ENCODE measurements at regions not wholly inside any gene's neighbourhood (a gene's known extent, or its start where the extent isn't known, plus 50 kb on each side); places are given as distances from the start of the nearest gene placed in this dataset.

GRCh38 chr17:5881849-5882248 lies 188.3 kb upstream of the WSCD1 start:
- DNase-seq (ENCODE audit: low read depth, low spot score), result no peak
- Histone ChIP-seq H3K36me3 (ENCODE audit: insufficient read depth, low read length) (no peaks in the 10 kb centered on the region), H3K9ac (ENCODE audit: insufficient read length) (no peak overlapping the region), H3K4me3 (no peak overlapping the region), H3K27ac (no peak overlapping the region), H3K9me3 (ENCODE audit: low read depth, low read length) (no peaks in the 10 kb centered on the region)
- no peak for TF ChIP-seq EZH2 (IDR thresholded peaks at IDR 0.05)
- no peak for TF ChIP-seq FOXP2 (optimal IDR thresholded peaks at IDR 0.05; ENCODE audit: control extremely low read depth, extremely low read length, insufficient read depth)
- TF ChIP-seq POLR2AphosphoS5 (IDR thresholded peaks at IDR 0.05; ENCODE audit: borderline replicate concordance, low read depth, low read length), result no peak

GRCh38 chr17:5883775-5884665 lies 186.2 kb upstream of the WSCD1 start:
- H3K27ac ChIP-seq, result no peak overlapping the region
- TF ChIP-seq EZH2 (IDR thresholded peaks at IDR 0.05) (no peak), POLR2AphosphoS5 (IDR thresholded peaks at IDR 0.05; ENCODE audit: borderline replicate concordance, low read depth, low read length) (no peak), FOXP2 (optimal IDR thresholded peaks at IDR 0.05; ENCODE audit: control extremely low read depth, extremely low read length, insufficient read depth) (no peak)
- H3K9me3 ChIP-seq (ENCODE audit: low read depth, low read length), result no peaks in the 10 kb centered on the region
- H3K36me3 ChIP-seq (ENCODE audit: insufficient read depth, low read length), result no peaks in the 10 kb centered on the region
- no peak overlapping the region for H3K4me3 ChIP-seq
- H3K9ac ChIP-seq (ENCODE audit: insufficient read length), result no peak overlapping the region
- no peak for DNase-seq (ENCODE audit: low read depth, low spot score)

- TF ChIP-seq POLR2AphosphoS5 (IDR thresholded peaks at IDR 0.05; ENCODE audit: borderline replicate concordance, low read depth, low read length) (no peak), FOXP2 (optimal IDR thresholded peaks at IDR 0.05; ENCODE audit: control extremely low read depth, extremely low read length, insufficient read depth) (no peak), EZH2 (IDR thresholded peaks at IDR 0.05) (no peak)
- Histone ChIP-seq H3K9ac (ENCODE audit: insufficient read length) (no peak overlapping the region), H3K36me3 (ENCODE audit: insufficient read depth, low read length) (no peaks in the 10 kb centered on the region), H3K9me3 (ENCODE audit: low read depth, low read length) (no peaks in the 10 kb centered on the region), H3K27ac (no peak overlapping the region), H3K4me3 (no peak overlapping the region)
- DNase-seq (ENCODE audit: low read depth, low spot score), result no peak
These were observed 184.8 kb upstream of the WSCD1 start for GRCh38 chr17:5885336-5885735.

DNA sequence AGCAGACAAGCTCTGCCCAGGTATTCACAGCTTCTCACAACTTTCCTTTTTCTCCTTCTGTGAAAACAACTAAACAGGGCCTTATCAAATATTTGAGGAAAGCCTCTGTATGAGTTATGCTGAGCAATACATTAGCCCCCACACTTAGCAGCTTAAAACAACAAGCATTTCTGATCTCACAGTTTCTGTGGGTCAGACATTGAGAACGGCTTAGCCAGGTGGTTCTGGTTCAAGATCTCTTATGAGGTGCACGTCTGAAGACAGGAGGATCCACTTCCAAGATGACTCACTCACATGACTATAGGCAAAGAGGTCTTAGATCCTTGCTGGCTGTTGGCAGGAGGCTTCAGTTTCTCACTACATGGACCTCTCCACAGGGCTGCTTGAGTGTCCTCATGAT lies 181.4 kb upstream of the WSCD1 start:
- Histone ChIP-seq H3K9ac (ENCODE audit: insufficient read length) (no peak overlapping the region), H3K27ac (no peak overlapping the region), H3K36me3 (ENCODE audit: insufficient read depth, low read length) (no peaks in the 10 kb centered on the region), H3K4me3 (no peak overlapping the region), H3K9me3 (ENCODE audit: low read depth, low read length) (no peaks in the 10 kb centered on the region)
- TF ChIP-seq POLR2AphosphoS5 (IDR thresholded peaks at IDR 0.05; ENCODE audit: borderline replicate concordance, low read depth, low read length) (no peak), FOXP2 (optimal IDR thresholded peaks at IDR 0.05; ENCODE audit: control extremely low read depth, extremely low read length, insufficient read depth) (no peak), EZH2 (IDR thresholded peaks at IDR 0.05) (no peak)
- DNase-seq (ENCODE audit: low read depth, low spot score), result no peak

DNA sequence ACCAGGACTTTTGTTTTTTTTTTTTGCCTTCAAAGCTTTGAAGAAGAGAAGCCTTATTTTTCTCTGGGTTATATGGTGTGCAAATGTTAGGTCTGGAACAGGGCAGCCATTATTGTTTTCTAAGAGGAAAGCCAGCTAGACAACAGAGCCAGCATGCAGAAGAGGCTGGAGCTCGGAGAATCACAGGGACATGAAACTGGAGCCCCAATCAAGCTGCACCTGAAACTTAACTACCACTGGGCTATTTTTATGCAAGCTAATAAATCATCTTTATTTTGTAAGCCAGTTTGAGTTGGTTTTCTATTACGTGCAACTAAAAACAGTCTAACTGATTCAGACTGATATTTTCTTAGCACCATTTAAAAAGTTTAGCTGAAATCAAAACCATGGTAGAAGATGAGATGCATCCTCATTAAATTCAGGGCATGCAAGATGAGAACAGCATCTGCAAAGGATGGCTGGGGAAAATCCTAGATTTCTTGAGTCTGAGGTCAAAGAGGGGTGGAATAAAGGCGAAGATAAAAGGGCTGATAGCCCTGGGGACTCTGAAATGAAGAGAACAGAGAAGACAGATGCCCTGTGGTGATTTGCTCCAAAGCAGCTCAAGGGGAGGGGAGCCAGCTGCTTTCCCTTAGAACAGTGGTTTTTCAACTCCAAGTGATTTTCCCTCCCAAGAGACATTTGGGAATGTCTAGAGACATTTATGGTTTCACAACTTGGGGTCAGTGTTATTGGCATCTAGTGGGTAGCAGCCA lies 177.1 kb upstream of the WSCD1 start:
- Histone ChIP-seq H3K27ac (no peak overlapping the region), H3K4me3 (no peak overlapping the region), H3K9ac (ENCODE audit: insufficient read length) (no peak overlapping the region), H3K36me3 (ENCODE audit: insufficient read depth, low read length) (no peaks in the 10 kb centered on the region), H3K9me3 (ENCODE audit: low read depth, low read length) (no peaks in the 10 kb centered on the region)
- TF ChIP-seq FOXP2 (optimal IDR thresholded peaks at IDR 0.05; ENCODE audit: control extremely low read depth, extremely low read length, insufficient read depth), result no peak
- TF ChIP-seq EZH2 (IDR thresholded peaks at IDR 0.05), result no peak
- TF ChIP-seq POLR2AphosphoS5 (IDR thresholded peaks at IDR 0.05; ENCODE audit: borderline replicate concordance, low read depth, low read length), result no peak
- no peak for DNase-seq (ENCODE audit: low read depth, low spot score)

DNA sequence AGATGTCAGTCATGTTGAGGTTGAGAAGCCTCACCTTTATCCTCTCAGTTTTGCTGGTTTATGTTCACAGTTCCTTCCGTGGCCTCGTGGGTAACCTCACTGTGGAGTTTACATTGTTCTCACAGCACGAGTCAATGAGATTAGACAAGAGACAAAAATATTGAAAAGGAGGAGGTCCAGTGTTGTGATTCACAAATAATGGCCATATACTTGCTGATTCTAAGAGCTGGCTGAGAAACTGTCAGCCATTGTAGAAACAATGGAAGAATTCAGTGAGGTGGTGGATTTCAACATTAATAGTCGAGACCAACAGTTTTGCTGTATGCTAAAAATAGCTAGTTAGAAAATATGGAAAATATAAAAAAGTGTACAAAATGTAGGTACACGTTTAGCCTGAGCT lies 176.4 kb upstream of the WSCD1 start:
- Histone ChIP-seq H3K36me3 (ENCODE audit: insufficient read depth, low read length) (no peaks in the 10 kb centered on the region), H3K27ac (no peak overlapping the region), H3K9me3 (ENCODE audit: low read depth, low read length) (no peaks in the 10 kb centered on the region), H3K4me3 (no peak overlapping the region), H3K9ac (ENCODE audit: insufficient read length) (no peak overlapping the region)
- no peak for DNase-seq (ENCODE audit: low read depth, low spot score)
- TF ChIP-seq EZH2 (IDR thresholded peaks at IDR 0.05), result no peak
- no peak for TF ChIP-seq POLR2AphosphoS5 (IDR thresholded peaks at IDR 0.05; ENCODE audit: borderline replicate concordance, low read depth, low read length)
- TF ChIP-seq FOXP2 (optimal IDR thresholded peaks at IDR 0.05; ENCODE audit: control extremely low read depth, extremely low read length, insufficient read depth), result no peak

- Histone ChIP-seq H3K36me3 (ENCODE audit: insufficient read depth, low read length) (no peaks in the 10 kb centered on the region), H3K9me3 (ENCODE audit: low read depth, low read length) (no peaks in the 10 kb centered on the region), H3K27ac (no peak overlapping the region), H3K9ac (ENCODE audit: insufficient read length) (no peak overlapping the region), H3K4me3 (no peak overlapping the region)
- TF ChIP-seq POLR2AphosphoS5 (IDR thresholded peaks at IDR 0.05; ENCODE audit: borderline replicate concordance, low read depth, low read length) (no peak), FOXP2 (optimal IDR thresholded peaks at IDR 0.05; ENCODE audit: control extremely low read depth, extremely low read length, insufficient read depth) (no peak), EZH2 (IDR thresholded peaks at IDR 0.05) (no peak)
- no peak for DNase-seq (ENCODE audit: low read depth, low spot score)
These were observed 174.9 kb upstream of the WSCD1 start for GRCh38 chr17:5895276-5895675.

- no peak overlapping the region for H3K4me3 ChIP-seq
- DNase-seq (ENCODE audit: low read depth, low spot score), result no peak
- no peaks in the 10 kb centered on the region for H3K9me3 ChIP-seq (ENCODE audit: low read depth, low read length)
These were observed 174.0 kb upstream of the WSCD1 start for GRCh38 chr17:5896215-5896614.

More at GRCh38 chr17:5896215-5896614, 174.0 kb upstream of the WSCD1 start:
- no peak for TF ChIP-seq EZH2 (IDR thresholded peaks at IDR 0.05)
- TF ChIP-seq FOXP2 (optimal IDR thresholded peaks at IDR 0.05; ENCODE audit: control extremely low read depth, extremely low read length, insufficient read depth), result no peak
- Histone ChIP-seq H3K9ac (ENCODE audit: insufficient read length) (no peak overlapping the region), H3K36me3 (ENCODE audit: insufficient read depth, low read length) (no peaks in the 10 kb centered on the region), H3K27ac (no peak overlapping the region)

Measured in SK-N-MC (cell line).